ENCODE measurements at regions not wholly inside any gene's neighbourhood (a gene's known extent, or its start where the extent isn't known, plus 50 kb on each side); places are given as distances from the start of the nearest gene placed in this dataset.
"Not testable (repeated sequence)": the region's sequence is repeated elsewhere in the genome, so short reads cannot be mapped to it uniquely, and the experiment has no call there.

- DNase-seq (ENCODE audit: extremely low read depth, low read depth), result not testable (repeated sequence)
Measured at GRCh38 chrX:80508083-80508482, 87.8 kb downstream of the TENT5D start.

GRCh38 chrX:80511969-80512760 is 91.9 kb downstream of the TENT5D start:
- no peak for DNase-seq (ENCODE audit: extremely low read depth, low read depth)

GRCh38 chrX:80512924-80513323 is 92.7 kb downstream of the TENT5D start:
- DNase-seq (ENCODE audit: extremely low read depth, low read depth), result no peak

GRCh38 chrX:80513625-80514024 is 93.4 kb downstream of the TENT5D start:
- DNase-seq (ENCODE audit: extremely low read depth, low read depth), result no peak

GRCh38 chrX:80537096-80537495 is 116.8 kb downstream of the TENT5D start:
- DNase-seq (ENCODE audit: extremely low read depth, low read depth), result no peak

GRCh38 chrX:80550722-80551121 is 130.5 kb downstream of the TENT5D start:
- DNase-seq (ENCODE audit: extremely low read depth, low read depth), result no peak

- DNase-seq (ENCODE audit: extremely low read depth, low read depth), result no peak
Measured at GRCh38 chrX:80556148-80556547, 135.9 kb downstream of the TENT5D start.

- no peak for DNase-seq (ENCODE audit: extremely low read depth, low read depth)
Measured at GRCh38 chrX:80572636-80573035, 152.4 kb downstream of the TENT5D start.

- DNase-seq (ENCODE audit: extremely low read depth, low read depth), result no peak
Measured at GRCh38 chrX:80573275-80573674, 153.0 kb downstream of the TENT5D start.

- not testable (repeated sequence) for DNase-seq (ENCODE audit: extremely low read depth, low read depth)
Measured at GRCh38 chrX:80574486-80575086, 154.3 kb downstream of the TENT5D start.

GRCh38 chrX:80576267-80576666 is 156.0 kb downstream of the TENT5D start:
- no peak for DNase-seq (ENCODE audit: extremely low read depth, low read depth)

- no peak for DNase-seq (ENCODE audit: extremely low read depth, low read depth)
Measured at GRCh38 chrX:80576806-80577533, 156.7 kb downstream of the TENT5D start.

- peak; percentile 22 for DNase-seq (ENCODE audit: extremely low read depth, low read depth)
Measured at GRCh38 chrX:80578517-80579105, 158.4 kb downstream of the TENT5D start.

GRCh38 chrX:80590992-80591391 is 170.7 kb downstream of the TENT5D start:
- not testable (repeated sequence) for DNase-seq (ENCODE audit: extremely low read depth, low read depth)

GRCh38 chrX:80602036-80602860 is 182.0 kb downstream of the TENT5D start:
- DNase-seq (ENCODE audit: extremely low read depth, low read depth), result no peak

All from NCI-H460 (cell line).